PC-3 (cell line): ENCODE measurements at regions not wholly inside any gene's neighbourhood (a gene's known extent, or its start where the extent isn't known, plus 50 kb on each side); places are given as distances from the start of the nearest gene placed in this dataset.

Source experiments
- ATAC-seq: fragments of 200-7000 bp; cut with Tn5 transposase; 2 replicates; pipeline ENCODE4 v1.9.1; 2020; ENCODE audit warnings: mild to moderate bottlenecking, moderate library complexity
- BruUV-seq: library from RNA; stranded (reverse); fragments of 400-500 nt; replicated peaks from 2 replicates; lab custom pipeline; 2021; lab: Mats Ljungman, UMichigan
- CTCF ChIA-PET: fragments of 300-600 bp; sonication (Branson Sonifier 250); formaldehyde crosslinking; loops from one replicate; lab custom pipeline; 2022; ENCODE audit warnings: antibody characterized with exemption; lab: Charles Lee
- POLR2A ChIA-PET: fragments of 300-600 bp; sonication (Branson Sonifier 250); formaldehyde crosslinking; loops from one replicate; lab custom pipeline; 2022; ENCODE audit warnings: antibody characterized with exemption; ENCODE audit not compliant: unreplicated experiment; lab: Charles Lee
- DNase-seq: peaks from one replicate; pipeline ENCODE4 v3.0.0-alpha.2; 2015
- H2AFZ ChIP-seq: fragments of 300-600 bp; sonication (generic); 2 replicates; pipeline ENCODE4 v1.6.0; 2016; ENCODE audit warnings: antibody characterized with exemption, low read length
- H3F3A ChIP-seq: fragments of 300-600 bp; sonication (generic); one replicate; pipeline ENCODE4 v1.6.0; 2017; ENCODE audit warnings: antibody characterized with exemption, low read length, control low read depth, mild to moderate bottlenecking; ENCODE audit not compliant: unreplicated experiment
- H3K27ac ChIP-seq: fragments of 300-600 bp; sonication (generic); 2 replicates; pipeline ENCODE4 v1.5.1; 2016; ENCODE audit warnings: mild to moderate bottlenecking, low read length
- H3K27me3 ChIP-seq: fragments of 300-600 bp; sonication (generic); 2 replicates; pipeline ENCODE4 v1.6.1; 2016; ENCODE audit warnings: low read length, mixed read lengths
- H3K36me3 ChIP-seq: fragments of 300-600 bp; sonication (generic); 2 replicates; pipeline ENCODE4 v1.6.1; 2016; ENCODE audit warnings: low read depth, mixed run types, low read length, mixed read lengths
- H3K4me1 ChIP-seq: fragments of 300-600 bp; sonication (generic); 2 replicates; pipeline ENCODE4 v1.5.1; 2016; ENCODE audit warnings: low read length; ENCODE audit not compliant: insufficient read depth
- H3K4me2 ChIP-seq: fragments of 300-600 bp; sonication (generic); 2 replicates; pipeline ENCODE4 v1.6.0; 2016; ENCODE audit warnings: low read length
- H3K4me3 ChIP-seq: fragments of 300-600 bp; sonication (generic); 2 replicates; pipeline ENCODE4 v1.5.1; 2016; ENCODE audit warnings: mild to moderate bottlenecking, low read length, mixed read lengths
- H3K79me2 ChIP-seq: fragments of 300-600 bp; sonication (generic); 2 replicates; pipeline ENCODE4 v1.6.1; 2017; ENCODE audit warnings: low read length, mixed read lengths
- H3K9ac ChIP-seq: fragments of 300-600 bp; sonication (generic); 2 replicates; pipeline ENCODE4 v1.6.0; 2016; ENCODE audit warnings: mild to moderate bottlenecking, low read length
- H3K9me2 ChIP-seq: fragments of 300-600 bp; sonication (generic); replicated peaks from 2 replicates; pipeline ENCODE4 v1.6.1; 2016; ENCODE audit warnings: mixed run types, low read length, mixed read lengths
- H3K9me3 ChIP-seq: fragments of 300-600 bp; sonication (generic); 2 replicates; pipeline ENCODE4 v1.6.1; 2016; ENCODE audit warnings: low read length, mixed read lengths
- H4K20me1 ChIP-seq: fragments of 300-600 bp; sonication (generic); 2 replicates; pipeline ENCODE4 v1.6.1; 2016; ENCODE audit warnings: low read length, mixed read lengths
- EZH2 ChIP-seq: fragments of 300-600 bp; sonication (generic); IDR thresholded peaks from one replicate; pipeline ENCODE4 v1.6.1; 2017; ENCODE audit warnings: antibody characterized with exemption, mild to moderate bottlenecking, low read length; ENCODE audit not compliant: unreplicated experiment
- EZH2phosphoT487 ChIP-seq: fragments of 300-600 bp; sonication (generic); IDR thresholded peaks from 2 replicates; pipeline ENCODE4 v1.6.1; 2018; ENCODE audit warnings: mild to moderate bottlenecking, antibody characterized with exemption, low read length, borderline replicate concordance
- intact Hi-C: fragments of 100-400 bp; cut with micrococcal nuclease; formaldehyde crosslinking; loops from 2 replicates; pipeline ENCODE4 v1.9.0; 2023
- TF ChIP-seq, protein P1 (sequence below): fragments of 300-600 bp; sonication (generic); conservative IDR thresholded peaks from 2 replicates; pipeline ENCODE4 v1.5.1; 2017; ENCODE audit warnings: antibody characterized with exemption, low read depth, mild to moderate bottlenecking, low read length

GRCh38 chr19:33960566-33960965, 163.9 kb downstream of the KCTD15 start:
- no peak overlapping the region for H2AFZ ChIP-seq
- H3K4me2 ChIP-seq, result no peak overlapping the region
- ATAC-seq, result no peak
- intact Hi-C loops, result no loop called here
- H3K9me2 ChIP-seq, result no peaks in the 10 kb centered on the region
- 0 out of 2 replicates have a peak, but pooled peaks cover 4% of the 10 kb centered on the region for H3K27me3 ChIP-seq
- H3K9me3 ChIP-seq, result no peaks in the 10 kb centered on the region
- POLR2A ChIA-PET, result no interaction called here
- H3K4me1 ChIP-seq, result no peaks in the 10 kb centered on the region
- no peak overlapping the region for H3K4me3 ChIP-seq
- H4K20me1 ChIP-seq, result no peaks in the 10 kb centered on the region
- no peaks in the 10 kb centered on the region for H3F3A ChIP-seq
- CTCF ChIA-PET, result interaction anchor here (0.5 kb wide), 1 partner anchor 118 kb away, joined by 4 read pairs; no protein-coding TSS in a partner anchor
- H3K9ac ChIP-seq, result no peak overlapping the region
- TF ChIP-seq, protein P1, sequence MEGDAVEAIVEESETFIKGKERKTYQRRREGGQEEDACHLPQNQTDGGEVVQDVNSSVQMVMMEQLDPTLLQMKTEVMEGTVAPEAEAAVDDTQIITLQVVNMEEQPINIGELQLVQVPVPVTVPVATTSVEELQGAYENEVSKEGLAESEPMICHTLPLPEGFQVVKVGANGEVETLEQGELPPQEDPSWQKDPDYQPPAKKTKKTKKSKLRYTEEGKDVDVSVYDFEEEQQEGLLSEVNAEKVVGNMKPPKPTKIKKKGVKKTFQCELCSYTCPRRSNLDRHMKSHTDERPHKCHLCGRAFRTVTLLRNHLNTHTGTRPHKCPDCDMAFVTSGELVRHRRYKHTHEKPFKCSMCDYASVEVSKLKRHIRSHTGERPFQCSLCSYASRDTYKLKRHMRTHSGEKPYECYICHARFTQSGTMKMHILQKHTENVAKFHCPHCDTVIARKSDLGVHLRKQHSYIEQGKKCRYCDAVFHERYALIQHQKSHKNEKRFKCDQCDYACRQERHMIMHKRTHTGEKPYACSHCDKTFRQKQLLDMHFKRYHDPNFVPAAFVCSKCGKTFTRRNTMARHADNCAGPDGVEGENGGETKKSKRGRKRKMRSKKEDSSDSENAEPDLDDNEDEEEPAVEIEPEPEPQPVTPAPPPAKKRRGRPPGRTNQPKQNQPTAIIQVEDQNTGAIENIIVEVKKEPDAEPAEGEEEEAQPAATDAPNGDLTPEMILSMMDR, result no peak
- TF ChIP-seq EZH2phosphoT487 (no peak), EZH2 (no peak)
- H3K36me3 ChIP-seq, result no peaks in the 10 kb centered on the region
- H3K79me2 ChIP-seq, result no peaks in the 10 kb centered on the region
- H3K27ac ChIP-seq, result no peak overlapping the region
- DNase-seq, result no peak
- no TSS peak for BruUV-seq

DNA sequence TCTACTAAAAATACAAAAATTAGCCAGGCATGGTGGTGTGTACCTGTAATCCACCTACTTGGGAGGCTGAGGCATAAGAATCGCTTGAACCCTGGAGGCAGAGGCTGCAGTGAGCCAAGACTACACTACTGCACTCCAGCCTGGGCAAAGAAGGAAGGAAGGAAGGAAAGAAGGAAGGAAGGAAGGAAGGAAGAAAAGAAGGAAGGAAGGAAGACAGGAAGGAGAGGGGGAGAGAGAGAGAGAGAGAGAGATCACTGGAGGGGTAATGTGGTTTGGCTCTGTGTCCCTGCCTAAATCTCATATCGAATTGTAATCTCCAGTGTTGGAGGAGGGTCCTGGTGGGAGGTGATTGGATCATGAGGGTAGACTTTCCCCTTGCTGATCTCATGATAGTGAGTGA, 165.5 kb downstream of the KCTD15 start:
- Histone ChIP-seq H3K36me3 (no peaks in the 10 kb centered on the region), H3K27me3 (no peaks in the 10 kb centered on the region), H3K9me2 (no peaks in the 10 kb centered on the region), H3K4me1 (no peaks in the 10 kb centered on the region), H3K27ac (no peak overlapping the region), H3F3A (no peaks in the 10 kb centered on the region), H3K79me2 (no peaks in the 10 kb centered on the region), H2AFZ (no peak overlapping the region), H3K9ac (no peak overlapping the region), H3K4me2 (no peak overlapping the region), H3K9me3 (no peaks in the 10 kb centered on the region), H3K4me3 (no peak overlapping the region), H4K20me1 (no peaks in the 10 kb centered on the region)
- DNase-seq (no peak), ATAC-seq (no peak)
- CTCF ChIA-PET, result no interaction called here
- intact Hi-C loops, result no loop called here
- BruUV-seq, result no TSS peak
- TF ChIP-seq, protein P1, result no peak
- TF ChIP-seq EZH2phosphoT487 (no peak), EZH2 (no peak)
- POLR2A ChIA-PET, result no interaction called here

- H4K20me1 ChIP-seq, result no peaks in the 10 kb centered on the region
- H3F3A ChIP-seq, result no peaks in the 10 kb centered on the region
- POLR2A ChIA-PET, result no interaction called here
- no peak overlapping the region for H3K4me2 ChIP-seq
- no peaks in the 10 kb centered on the region for H3K79me2 ChIP-seq
- CTCF ChIA-PET, result no interaction called here
- no TSS peak for BruUV-seq
- H3K4me1 ChIP-seq, result no peaks in the 10 kb centered on the region
- ATAC-seq (no peak), DNase-seq (no peak)
- H2AFZ ChIP-seq, result no peak overlapping the region
- no peak overlapping the region for H3K9ac ChIP-seq
- H3K27ac ChIP-seq, result no peak overlapping the region
- H3K9me2 ChIP-seq, result no peaks in the 10 kb centered on the region
- no peaks in the 10 kb centered on the region for H3K9me3 ChIP-seq
- no peaks in the 10 kb centered on the region for H3K27me3 ChIP-seq
- H3K4me3 ChIP-seq, result no peak overlapping the region
- H3K36me3 ChIP-seq, result no peaks in the 10 kb centered on the region
- TF ChIP-seq EZH2phosphoT487 (no peak), EZH2 (no peak)
- TF ChIP-seq, protein P1, result no peak
- intact Hi-C loops, result no loop called here
Observed at GRCh38 chr19:33963514-33963913, 166.8 kb downstream of the KCTD15 start.
